Left lung (tissue), 4 donors: ENCODE measurements at regions not wholly inside any gene's neighbourhood (a gene's known extent, or its start where the extent isn't known, plus 50 kb on each side); places are given as distances from the start of the nearest gene placed in this dataset.

Experiments
- ATAC-seq: fragments of 200-7000 bp; cut with Tn5 transposase; one replicate; pipeline ENCODE4 v1.9.1; 2020; ENCODE audit warnings: moderate library complexity
- DNase-seq, 4 donors: peaks; one replicate each; pipeline ENCODE4 v3.0.0-alpha.2; 2013 to 2020
- H3K27ac ChIP-seq, 2 donors: fragments of 200-600 bp; sonication (generic) in 1 of 2; one replicate each; pipeline versions ENCODE4 v1.5.0 to v1.8.0; 2020 to 2021
- H3K27me3 ChIP-seq, 2 donors: fragments of 200-600 bp; sonication (generic) in 1 of 2; one replicate each; pipeline versions ENCODE4 v1.5.0 to v1.8.0; 2020 to 2021
- H3K36me3 ChIP-seq, 2 donors: fragments of 200-600 bp; sonication (generic) in 1 of 2; one replicate each; pipeline versions ENCODE4 v1.5.0 to v1.8.0; 2020 to 2021
- H3K4me1 ChIP-seq, 2 donors: fragments of 200-600 bp; one replicate each; pipeline ENCODE4 v1.8.0; 2021
- H3K4me3 ChIP-seq, 2 donors: fragments of 200-600 bp; sonication (generic) in 1 of 2; one replicate each; pipeline versions ENCODE4 v1.5.0 to v1.8.0; 2020 to 2021; ENCODE audit warnings: mild to moderate bottlenecking in 1 of 2
- H3K9me3 ChIP-seq, 2 donors: fragments of 200-600 bp; sonication (generic) in 1 of 2; one replicate each; pipeline versions ENCODE4 v1.5.0 to v1.8.0; 2020 to 2021
- CTCF ChIP-seq, 2 donors: fragments of 200-600 bp; sonication (generic) in 1 of 2; IDR thresholded peaks; one replicate each; pipeline versions ENCODE4 v1.5.0 to v1.8.0; 2021; ENCODE audit warnings: antibody characterized with exemption in 2 of 2
- intact Hi-C, 2 donors: fragments of 100-400 bp; cut with DNase I; formaldehyde crosslinking; loops; one replicate each; pipeline versions ENCODE4 v1.11.2 to v1.14.2; 2022
- donor health status: DM: no; HTN: yes; CAD: no.
- donor health status: DM: no; HTN: no; CAD: no.

DNA sequence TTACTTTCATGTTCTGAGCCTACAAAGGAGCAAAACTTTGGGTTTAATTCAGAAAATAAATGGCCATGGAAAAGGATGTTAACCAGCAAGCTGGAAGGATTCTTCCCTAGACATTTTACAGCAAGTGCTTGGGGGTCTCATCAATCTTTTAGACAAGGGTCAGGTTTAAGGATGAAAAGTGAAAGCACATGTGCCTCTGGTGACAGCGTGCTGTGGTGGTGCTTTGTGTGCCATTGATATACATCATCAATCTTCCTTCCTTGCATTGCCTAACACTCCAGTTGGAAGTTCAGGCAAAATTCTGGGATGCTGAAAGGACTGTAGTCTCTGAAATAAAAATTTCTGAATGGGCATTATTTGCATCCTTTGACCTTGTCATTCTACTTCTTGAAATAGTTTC, 171.2 kb downstream of the KCNE4 start:
- Histone ChIP-seq H3K27ac (no peak overlapping the region), H3K4me1 (no peaks in the 10 kb centered on the region), H3K4me3 (no peak overlapping the region), H3K27me3 (no peaks in the 10 kb centered on the region), H3K36me3 (no peaks in the 10 kb centered on the region), H3K9me3 (no peaks in the 10 kb centered on the region)
- ATAC-seq (no peak), DNase-seq (no peak)
- intact Hi-C loops, result no loop called here
- no peak for TF ChIP-seq CTCF (IDR thresholded peaks at IDR 0.05)

DNA sequence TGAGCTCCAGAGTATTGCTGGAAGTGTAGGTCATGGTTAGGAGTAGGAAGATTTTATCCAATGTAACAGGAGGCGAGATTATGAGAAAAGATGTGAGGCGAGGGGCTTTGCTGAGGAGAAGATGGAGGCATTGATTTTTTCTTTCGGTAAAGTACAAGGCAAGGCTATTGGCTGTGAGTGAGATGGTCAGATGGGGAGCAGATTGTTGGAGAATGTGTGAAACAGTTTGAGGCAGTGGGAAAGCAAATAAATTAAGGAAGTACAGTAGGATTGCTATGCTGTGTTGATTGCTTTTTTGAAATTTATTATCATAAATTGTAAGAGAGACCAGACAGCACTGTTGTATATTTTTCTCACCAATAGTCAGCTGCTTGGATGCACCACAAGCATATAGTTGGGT, 173.3 kb downstream of the KCNE4 start:
- Histone ChIP-seq H3K36me3 (no peaks in the 10 kb centered on the region), H3K27me3 (no peaks in the 10 kb centered on the region), H3K27ac (no peak overlapping the region), H3K4me3 (no peak overlapping the region), H3K9me3 (no peaks in the 10 kb centered on the region), H3K4me1 (no peaks in the 10 kb centered on the region)
- DNase-seq (no peak), ATAC-seq (no peak)
- TF ChIP-seq CTCF (IDR thresholded peaks at IDR 0.05), result no peak
- intact Hi-C loops, result no loop called here

DNA sequence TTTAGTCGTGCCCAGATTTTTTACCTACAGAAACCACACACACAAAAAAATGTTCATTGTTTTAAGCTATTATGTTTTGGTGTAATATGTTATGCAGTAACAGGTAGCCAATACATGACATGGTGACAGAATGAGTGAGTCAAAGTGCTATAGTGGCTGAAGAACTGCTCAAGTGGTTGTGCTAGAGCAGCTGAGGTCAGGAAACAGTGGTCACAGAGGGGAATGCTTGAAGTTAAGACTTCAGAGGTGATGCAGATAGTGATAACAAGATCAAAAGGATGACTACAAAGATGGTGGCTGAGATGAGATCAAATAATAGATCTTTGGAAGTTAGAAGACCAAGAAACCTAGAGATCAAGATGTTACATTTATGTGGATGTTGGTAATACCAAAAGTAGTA, 174.3 kb downstream of the KCNE4 start:
- intact Hi-C loops, result no loop called here
- Histone ChIP-seq H3K27ac (no peak overlapping the region), H3K27me3 (no peaks in the 10 kb centered on the region), H3K9me3 (no peaks in the 10 kb centered on the region), H3K36me3 (no peaks in the 10 kb centered on the region), H3K4me3 (no peak overlapping the region), H3K4me1 (no peaks in the 10 kb centered on the region)
- DNase-seq, result no peak
- ATAC-seq, result no peak
- TF ChIP-seq CTCF (IDR thresholded peaks at IDR 0.05), result no peak

DNA sequence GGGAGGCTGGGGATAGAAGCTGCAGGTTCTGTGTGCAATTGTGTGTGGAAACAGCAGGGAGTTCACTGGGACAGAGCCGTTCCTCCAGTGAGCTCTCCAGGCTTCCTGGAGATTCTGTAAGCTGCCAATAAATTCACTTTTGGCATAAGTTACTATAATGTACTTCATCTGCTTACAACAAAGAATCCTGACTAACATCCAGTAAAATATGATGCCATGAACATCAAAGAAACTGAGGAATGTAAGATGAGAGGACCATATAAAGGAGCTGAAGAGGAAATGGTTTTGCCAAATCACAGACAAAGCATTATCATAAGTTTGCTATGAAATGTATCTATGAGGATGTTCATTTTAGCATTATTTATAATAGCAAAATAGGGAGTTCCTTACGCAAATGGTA, 175.3 kb downstream of the KCNE4 start:
- no peaks in the 10 kb centered on the region for H3K4me1 ChIP-seq
- H3K27ac ChIP-seq, result no peak overlapping the region
- no peak for TF ChIP-seq CTCF (IDR thresholded peaks at IDR 0.05)
- no peak for DNase-seq
- H3K27me3 ChIP-seq, result no peaks in the 10 kb centered on the region
- no peak overlapping the region for H3K4me3 ChIP-seq
- no peaks in the 10 kb centered on the region for H3K36me3 ChIP-seq
- intact Hi-C loops, result no loop called here
- H3K9me3 ChIP-seq, result no peaks in the 10 kb centered on the region
- ATAC-seq, result no peak

GRCh38 chr2:223228871-223229270, 176.9 kb downstream of the KCNE4 start:
- no peaks in the 10 kb centered on the region for H3K9me3 ChIP-seq
- H3K27me3 ChIP-seq, result no peaks in the 10 kb centered on the region
- no peaks in the 10 kb centered on the region for H3K36me3 ChIP-seq
- ATAC-seq, result no peak
- H3K4me3 ChIP-seq, result no peak overlapping the region
- no peaks in the 10 kb centered on the region for H3K4me1 ChIP-seq
- H3K27ac ChIP-seq, result no peak overlapping the region
- DNase-seq, result no peak
- TF ChIP-seq CTCF (IDR thresholded peaks at IDR 0.05), result no peak
- intact Hi-C loops, result no loop called here
